Astrocyte (in vitro differentiated cells and primary cell): ENCODE measurements at regions not wholly inside any gene's neighbourhood (a gene's known extent, or its start where the extent isn't known, plus 50 kb on each side); places are given as distances from the start of the nearest gene placed in this dataset.

Experiments used
- DNase-seq: peaks from one replicate; pipeline ENCODE4 v3.0.0-alpha.2; 2010; ENCODE audit warnings: low read depth
- FAIRE-seq: peaks from 2 replicates; lab custom pipeline; 2011; peaks lifted over from hg19 to GRCh38; lab: Jason Lieb, UNC
- H2AFZ ChIP-seq: 2 replicates; pipeline ENCODE4 v1.6.0; 2012; ENCODE audit warnings: low read depth, low read length, inconsistent platforms
- H3K27ac ChIP-seq: 2 replicates; pipeline ENCODE4 v1.5.1; 2011; ENCODE audit warnings: low read depth, low read length, inconsistent platforms
- H3K27me3 ChIP-seq: 2 replicates; pipeline ENCODE4 v1.6.0; 2011; ENCODE audit warnings: low read length, inconsistent platforms; ENCODE audit not compliant: insufficient read depth
- H3K36me3 ChIP-seq: 2 replicates; pipeline ENCODE4 v1.5.1; 2011; ENCODE audit warnings: low read length, inconsistent platforms; ENCODE audit not compliant: insufficient read depth
- H3K4me1 ChIP-seq: 2 replicates; pipeline ENCODE4 v1.5.1; 2011; ENCODE audit warnings: low read length, inconsistent platforms; ENCODE audit not compliant: insufficient read depth
- H3K4me2 ChIP-seq: 2 replicates; pipeline ENCODE4 v1.6.0; 2012; ENCODE audit warnings: low read length, inconsistent platforms
- H3K4me3 ChIP-seq: 2 replicates; pipeline ENCODE4 v1.5.1; 2011; ENCODE audit warnings: low read depth, mild to moderate bottlenecking, low read length, inconsistent platforms; ENCODE audit not compliant: insufficient read depth
- H3K79me2 ChIP-seq: 2 replicates; pipeline ENCODE4 v1.6.0; 2012; ENCODE audit warnings: mild to moderate bottlenecking, low read length, inconsistent platforms; ENCODE audit not compliant: insufficient read depth
- H3K9ac ChIP-seq: 2 replicates; pipeline ENCODE4 v1.6.0; 2012; ENCODE audit warnings: mild to moderate bottlenecking, low read length, inconsistent platforms
- H3K9me3 ChIP-seq: 2 replicates; pipeline ENCODE4 v1.5.1; 2012; ENCODE audit warnings: low read depth, mild to moderate bottlenecking, low read length, inconsistent platforms; ENCODE audit not compliant: insufficient read depth
- H4K20me1 ChIP-seq: 2 replicates; pipeline ENCODE4 v1.6.0; 2012; ENCODE audit warnings: low read length, inconsistent platforms; ENCODE audit not compliant: insufficient read depth
- H3K27ac Mint-ChIP-seq: one replicate; pipeline ENCODE4 v1.8.0; 2021; ENCODE audit warnings: mild to moderate bottlenecking, mixed read lengths; ENCODE audit not compliant: unreplicated experiment
- H3K27me3 Mint-ChIP-seq: one replicate; pipeline ENCODE4 v1.8.0; 2021; ENCODE audit warnings: low read depth, mixed read lengths; ENCODE audit not compliant: unreplicated experiment
- H3K36me3 Mint-ChIP-seq: one replicate; pipeline ENCODE4 v1.8.0; 2021; ENCODE audit warnings: low read depth, mixed read lengths; ENCODE audit not compliant: unreplicated experiment
- H3K4me1 Mint-ChIP-seq: one replicate; pipeline ENCODE4 v1.8.0; 2021; ENCODE audit warnings: low read depth, mixed read lengths; ENCODE audit not compliant: unreplicated experiment
- H3K4me3 Mint-ChIP-seq: one replicate; pipeline ENCODE4 v1.8.0; 2021; ENCODE audit warnings: mild to moderate bottlenecking, moderate library complexity, mixed read lengths; ENCODE audit not compliant: unreplicated experiment
- H3K9me3 Mint-ChIP-seq: one replicate; pipeline ENCODE4 v1.8.0; 2021; ENCODE audit warnings: mild to moderate bottlenecking, mixed read lengths; ENCODE audit not compliant: unreplicated experiment
- EZH2 ChIP-seq: IDR thresholded peaks from 2 replicates; pipeline ENCODE4 v1.6.1; 2012; ENCODE audit warnings: mild to moderate bottlenecking, low read length, inconsistent platforms; ENCODE audit not compliant: insufficient read depth
- TF ChIP-seq, protein P1 (sequence below): IDR thresholded peaks from 2 replicates; pipeline ENCODE4 v1.5.1; 2011; ENCODE audit warnings: low read depth, mild to moderate bottlenecking, inconsistent platforms, low read length, moderate library complexity; ENCODE audit not compliant: insufficient read depth

- Histone ChIP-seq H3K79me2 (no peaks in the 10 kb centered on the region), H3K9me3 (peaks cover 2% of the 10 kb centered on the region), H2AFZ (no peak overlapping the region), H3K4me2 (no peak overlapping the region), H3K27ac (no peak overlapping the region), H3K27me3 (no peaks in the 10 kb centered on the region), H3K36me3 (no peaks in the 10 kb centered on the region), H3K4me1 (no peaks in the 10 kb centered on the region), H3K9ac (no peak overlapping the region), H4K20me1 (no peaks in the 10 kb centered on the region), H3K4me3 (no peak overlapping the region)
- no peaks in the 10 kb centered on the region for H3K36me3 Mint-ChIP-seq
- FAIRE-seq (no peak), DNase-seq (no peak)
- no peaks in the 10 kb centered on the region for H3K27me3 Mint-ChIP-seq
- no peak overlapping the region for H3K27ac Mint-ChIP-seq
- TF ChIP-seq EZH2 = no peak
- TF ChIP-seq, protein P1, sequence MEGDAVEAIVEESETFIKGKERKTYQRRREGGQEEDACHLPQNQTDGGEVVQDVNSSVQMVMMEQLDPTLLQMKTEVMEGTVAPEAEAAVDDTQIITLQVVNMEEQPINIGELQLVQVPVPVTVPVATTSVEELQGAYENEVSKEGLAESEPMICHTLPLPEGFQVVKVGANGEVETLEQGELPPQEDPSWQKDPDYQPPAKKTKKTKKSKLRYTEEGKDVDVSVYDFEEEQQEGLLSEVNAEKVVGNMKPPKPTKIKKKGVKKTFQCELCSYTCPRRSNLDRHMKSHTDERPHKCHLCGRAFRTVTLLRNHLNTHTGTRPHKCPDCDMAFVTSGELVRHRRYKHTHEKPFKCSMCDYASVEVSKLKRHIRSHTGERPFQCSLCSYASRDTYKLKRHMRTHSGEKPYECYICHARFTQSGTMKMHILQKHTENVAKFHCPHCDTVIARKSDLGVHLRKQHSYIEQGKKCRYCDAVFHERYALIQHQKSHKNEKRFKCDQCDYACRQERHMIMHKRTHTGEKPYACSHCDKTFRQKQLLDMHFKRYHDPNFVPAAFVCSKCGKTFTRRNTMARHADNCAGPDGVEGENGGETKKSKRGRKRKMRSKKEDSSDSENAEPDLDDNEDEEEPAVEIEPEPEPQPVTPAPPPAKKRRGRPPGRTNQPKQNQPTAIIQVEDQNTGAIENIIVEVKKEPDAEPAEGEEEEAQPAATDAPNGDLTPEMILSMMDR = no peak
- H3K9me3 Mint-ChIP-seq = peaks cover 7% of the 10 kb centered on the region
- no peaks in the 10 kb centered on the region for H3K4me1 Mint-ChIP-seq
- no peak overlapping the region for H3K4me3 Mint-ChIP-seq
Measured at GRCh38 chr10:21238717-21239116, 286.8 kb downstream of the SKIDA1 start.

- FAIRE-seq (no peak), DNase-seq (no peak)
- H3K9me3 ChIP-seq = peaks cover 2% of the 10 kb centered on the region
- no peaks in the 10 kb centered on the region for H3K79me2 ChIP-seq
- no peak overlapping the region for H3K27ac ChIP-seq
- H3K4me2 ChIP-seq = no peak overlapping the region
- H3K4me1 ChIP-seq = no peaks in the 10 kb centered on the region
- Mint-ChIP-seq H3K4me3 (no peak overlapping the region), H3K9me3 (peaks cover 7% of the 10 kb centered on the region), H3K36me3 (no peaks in the 10 kb centered on the region), H3K4me1 (no peaks in the 10 kb centered on the region), H3K27me3 (no peaks in the 10 kb centered on the region), H3K27ac (no peak overlapping the region)
- H3K36me3 ChIP-seq = no peaks in the 10 kb centered on the region
- TF ChIP-seq, protein P1 = no peak
- TF ChIP-seq EZH2 = no peak
- H4K20me1 ChIP-seq = no peaks in the 10 kb centered on the region
- no peak overlapping the region for H2AFZ ChIP-seq
- no peaks in the 10 kb centered on the region for H3K27me3 ChIP-seq
- no peak overlapping the region for H3K9ac ChIP-seq
- H3K4me3 ChIP-seq = no peak overlapping the region
Measured at GRCh38 chr10:21238044-21238443, 287.4 kb downstream of the SKIDA1 start.

- Histone ChIP-seq H3K79me2 (no peaks in the 10 kb centered on the region), H4K20me1 (no peaks in the 10 kb centered on the region), H3K9ac (no peak overlapping the region), H3K4me1 (no peaks in the 10 kb centered on the region), H3K27ac (no peak overlapping the region), H2AFZ (no peak overlapping the region), H3K27me3 (no peaks in the 10 kb centered on the region), H3K9me3 (peaks cover 2% of the 10 kb centered on the region), H3K4me2 (no peak overlapping the region), H3K36me3 (no peaks in the 10 kb centered on the region), H3K4me3 (no peak overlapping the region)
- DNase-seq = no peak
- peaks cover 12% of the 10 kb centered on the region for H3K9me3 Mint-ChIP-seq
- no peaks in the 10 kb centered on the region for H3K36me3 Mint-ChIP-seq
- no peak overlapping the region for H3K4me3 Mint-ChIP-seq
- H3K4me1 Mint-ChIP-seq = no peaks in the 10 kb centered on the region
- H3K27ac Mint-ChIP-seq = no peak overlapping the region
- no peak for FAIRE-seq
- H3K27me3 Mint-ChIP-seq = no peaks in the 10 kb centered on the region
- TF ChIP-seq, protein P1 = no peak
- TF ChIP-seq EZH2 = no peak
Measured at GRCh38 chr10:21234761-21235160, 290.7 kb downstream of the SKIDA1 start.
